Gastrocnemius medialis (tissue), 4 donors: ENCODE measurements at regions not wholly inside any gene's neighbourhood (a gene's known extent, or its start where the extent isn't known, plus 50 kb on each side); places are given as distances from the start of the nearest gene placed in this dataset.

ENCODE experiments used
- ATAC-seq, 2 donors: fragments of 150-250 bp; one replicate each; pipeline ENCODE4 v1.9.1; 2016
- DNase-seq, 2 donors: peaks; one replicate each; pipeline ENCODE4 v3.0.0-alpha.2; 2019
- H3K27ac ChIP-seq, 4 donors: fragments of 200-600 bp; sonication (generic); 1 replicate in 1 of 4; 2 replicates in 3 of 4; pipeline ENCODE4 v1.5.1; 2016 to 2018; ENCODE audit warnings: mild to moderate bottlenecking in 2 of 4, moderate library complexity in 1 of 4
- H3K27me3 ChIP-seq, 3 donors: fragments of 200-600 bp; sonication (generic) in 2 of 3; 1 replicate in 1 of 3; 2 replicates in 2 of 3; pipeline versions ENCODE4 v1.5.1 to v1.6.0; 2016 to 2019; ENCODE audit warnings: mild to moderate bottlenecking in 1 of 3, moderate library complexity in 1 of 3
- H3K36me3 ChIP-seq, 2 donors: fragments of 200-600 bp; sonication (generic) in 1 of 2; one replicate each; pipeline ENCODE4 v1.5.1; 2017 to 2018
- H3K4me1 ChIP-seq, 2 donors: fragments of 200-600 bp; sonication (generic) in 1 of 2; one replicate each; pipeline ENCODE4 v1.5.1; 2016 to 2017; ENCODE audit warnings: mild to moderate bottlenecking in 2 of 2
- H3K4me3 ChIP-seq, 4 donors: fragments of 200-600 bp; sonication (generic) in 3 of 4; 1 replicate in 1 of 4; 2 replicates in 3 of 4; pipeline ENCODE4 v1.5.1; 2016 to 2019; ENCODE audit warnings: mild to moderate bottlenecking in 2 of 4
- H3K9me3 ChIP-seq, 3 donors: fragments of 200-600 bp; sonication (generic) in 2 of 3; 1 replicate in 1 of 3; 2 replicates in 2 of 3; pipeline ENCODE4 v1.5.1; 2016 to 2019
- CTCF ChIP-seq, 5 experiments: fragments of 450-650 bp in 3 of 5; fragments of 200-600 bp in 2 of 5; sonication (generic) in 2 of 5; IDR thresholded peaks in 4 of 5; conservative IDR thresholded peaks in 1 of 5; 1 replicate in 4 of 5; 2 replicates in 1 of 5; pipeline ENCODE4 v1.5.1; 2016 to 2019; ENCODE audit warnings: antibody characterized with exemption in 5 of 5, mild to moderate bottlenecking in 3 of 5, moderate library complexity in 3 of 5
- POLR2A ChIP-seq, 2 donors: fragments of 450-650 bp; IDR thresholded peaks; one replicate each; pipeline ENCODE4 v1.6.1; 2017; ENCODE audit warnings: antibody characterized with exemption in 2 of 2, mild to moderate bottlenecking in 2 of 2, moderate library complexity in 2 of 2
- in situ Hi-C, 4 donors: fragments of 200-750 bp; cut with MboI; loops; one replicate each; pipeline versions ENCODE4 v1.15.0 to v1.8.0; 2017; ENCODE audit warnings: low sequenced_read_pairs in 4 of 4
- intact Hi-C: fragments of 100-400 bp; cut with DNase I; formaldehyde crosslinking; loops from one replicate; pipeline ENCODE4 v1.15.1; 2023; ENCODE audit warnings: low total_unique reads

- no peaks in the 10 kb centered on the region for H3K27me3 ChIP-seq
- H3K4me1 ChIP-seq, result peaks cover 0 to 12% of the 10 kb centered on the region in 2 donors
- TF ChIP-seq CTCF (IDR thresholded peaks at IDR 0.05 in 4 of 5, conservative IDR thresholded peaks at IDR 0.05 in 1 of 5) (no peak), POLR2A (IDR thresholded peaks at IDR 0.05) (no peak)
- intact Hi-C loops (no loop called here), in situ Hi-C loops (no loop called here)
- H3K36me3 ChIP-seq, result no peaks in the 10 kb centered on the region
- DNase-seq (no peak), ATAC-seq (no peak)
- no peaks in the 10 kb centered on the region for H3K9me3 ChIP-seq
- H3K27ac ChIP-seq, result no peak overlapping the region
- H3K4me3 ChIP-seq, result no peak overlapping the region
Measured at GRCh38 chr20:39161900-39162299, 199.8 kb downstream of the DHX35 start.

GRCh38 chr20:39155971-39156370, 193.8 kb downstream of the DHX35 start:
- no peaks in the 10 kb centered on the region for H3K36me3 ChIP-seq
- no peak for DNase-seq
- in situ Hi-C loops, result no loop called here
- H3K4me3 ChIP-seq, result no peak overlapping the region
- no peaks in the 10 kb centered on the region for H3K27me3 ChIP-seq
- no peak for ATAC-seq
- H3K9me3 ChIP-seq, result no peaks in the 10 kb centered on the region
- H3K4me1 ChIP-seq, result no peaks in the 10 kb centered on the region
- TF ChIP-seq CTCF (IDR thresholded peaks at IDR 0.05 in 4 of 5, conservative IDR thresholded peaks at IDR 0.05 in 1 of 5) (no peak), POLR2A (IDR thresholded peaks at IDR 0.05) (no peak)
- intact Hi-C loops, result no loop called here
- no peak overlapping the region for H3K27ac ChIP-seq

GRCh38 chr20:39152742-39153141, 190.6 kb downstream of the DHX35 start:
- Histone ChIP-seq H3K9me3 (no peaks in the 10 kb centered on the region), H3K4me1 (no peaks in the 10 kb centered on the region), H3K36me3 (no peaks in the 10 kb centered on the region), H3K27ac (no peak overlapping the region), H3K27me3 (no peaks in the 10 kb centered on the region), H3K4me3 (no peak overlapping the region)
- DNase-seq (no peak), ATAC-seq (no peak)
- in situ Hi-C loops, result no loop called here
- TF ChIP-seq POLR2A (IDR thresholded peaks at IDR 0.05) (no peak), CTCF (IDR thresholded peaks at IDR 0.05 in 4 of 5, conservative IDR thresholded peaks at IDR 0.05 in 1 of 5) (no peak)
- intact Hi-C loops, result no loop called here

GRCh38 chr20:39152126-39152525, 190.0 kb downstream of the DHX35 start:
- Histone ChIP-seq H3K4me1 (no peaks in the 10 kb centered on the region), H3K27ac (no peak overlapping the region), H3K4me3 (no peak overlapping the region), H3K27me3 (no peaks in the 10 kb centered on the region), H3K36me3 (no peaks in the 10 kb centered on the region), H3K9me3 (no peaks in the 10 kb centered on the region)
- no peak for ATAC-seq
- intact Hi-C loops (no loop called here), in situ Hi-C loops (no loop called here)
- DNase-seq, result no peak
- TF ChIP-seq POLR2A (IDR thresholded peaks at IDR 0.05) (no peak), CTCF (IDR thresholded peaks at IDR 0.05 in 4 of 5, conservative IDR thresholded peaks at IDR 0.05 in 1 of 5) (no peak)

GRCh38 chr20:39150501-39150900, 188.4 kb downstream of the DHX35 start:
- no peaks in the 10 kb centered on the region for H3K9me3 ChIP-seq
- no peak for DNase-seq
- intact Hi-C loops, result no loop called here
- no peak for ATAC-seq
- H3K4me3 ChIP-seq, result no peak overlapping the region
- in situ Hi-C loops, result no loop called here
- H3K4me1 ChIP-seq, result no peaks in the 10 kb centered on the region
- no peaks in the 10 kb centered on the region for H3K36me3 ChIP-seq
- no peaks in the 10 kb centered on the region for H3K27me3 ChIP-seq
- no peak overlapping the region for H3K27ac ChIP-seq
- TF ChIP-seq POLR2A (IDR thresholded peaks at IDR 0.05) (no peak), CTCF (IDR thresholded peaks at IDR 0.05 in 4 of 5, conservative IDR thresholded peaks at IDR 0.05 in 1 of 5) (no peak)
